IMR-90 (cell line): ENCODE measurements at regions not wholly inside any gene's neighbourhood (a gene's known extent, or its start where the extent isn't known, plus 50 kb on each side); places are given as distances from the start of the nearest gene placed in this dataset.

Experiments used
- ATAC-seq: fragments of 200-7000 bp; cut with Tn5 transposase; 2 replicates; pipeline ENCODE4 v1.9.1; 2020; ENCODE audit warnings: low read depth, mild to moderate bottlenecking, moderate library complexity
- BruUV-seq: library from RNA; stranded (reverse); fragments of 400-500 nt; replicated peaks from 2 replicates; lab custom pipeline; 2021; lab: Mats Ljungman, UMichigan
- CTCF ChIA-PET: fragments of 300-600 bp; formaldehyde crosslinking; extraction: SDS; loops from one replicate; lab custom pipeline; 2021; ENCODE audit warnings: antibody characterized with exemption; lab: Yijun Ruan, JAX
- POLR2A ChIA-PET: fragments of 300-600 bp; sonication (Branson Sonifier 250); formaldehyde crosslinking; loops from one replicate; lab custom pipeline; 2022; ENCODE audit warnings: antibody characterized with exemption; ENCODE audit not compliant: unreplicated experiment; lab: Charles Lee
- DNase-seq: peaks from one replicate; pipeline ENCODE4 v3.0.0; 2013
- H2AFZ ChIP-seq: replicated peaks from 2 replicates; pipeline ENCODE3; 2013; ENCODE audit warnings: low read length, mild to moderate bottlenecking; ENCODE audit not compliant: poor library complexity
- H2AK5ac ChIP-seq: 2 replicates; pipeline ENCODE4 v1.6.1; 2013; ENCODE audit warnings: low read depth, low read length, inconsistent platforms
- H2AK9ac ChIP-seq: replicated peaks from 2 replicates; pipeline ENCODE3; 2013; ENCODE audit warnings: mild to moderate bottlenecking, low read depth, low read length, moderate library complexity; ENCODE audit not compliant: poor library complexity
- H2BK120ac ChIP-seq: 2 replicates; pipeline ENCODE4 v1.6.1; 2013; ENCODE audit warnings: low read depth, low read length, inconsistent platforms
- H2BK15ac ChIP-seq: 3 replicates; pipeline ENCODE4 v1.6.1; 2013; ENCODE audit warnings: low read depth, low read length, inconsistent platforms
- H2BK20ac ChIP-seq: 2 replicates; pipeline ENCODE4 v1.6.1; 2013; ENCODE audit warnings: low read depth, mild to moderate bottlenecking, inconsistent platforms, low read length, moderate library complexity
- H2BK5ac ChIP-seq: 2 replicates; pipeline ENCODE4 v1.6.1; 2013; ENCODE audit warnings: mild to moderate bottlenecking, low read depth, low read length, inconsistent platforms; ENCODE audit not compliant: poor library complexity, severe bottlenecking
- H3K14ac ChIP-seq: replicated peaks from 2 replicates; pipeline ENCODE4 v1.6.1; 2013; ENCODE audit warnings: low read depth, low read length, inconsistent platforms
- H3K18ac ChIP-seq: 2 replicates; pipeline ENCODE4 v1.6.1; 2013; ENCODE audit warnings: low read depth, low read length, control low read depth
- H3K23ac ChIP-seq: 2 replicates; pipeline ENCODE4 v1.6.1; 2013; ENCODE audit warnings: low read depth, low read length, inconsistent platforms
- H3K27ac ChIP-seq: 2 replicates; pipeline ENCODE4 v1.5.1; 2013; ENCODE audit warnings: mild to moderate bottlenecking, control low read depth, low read length; ENCODE audit not compliant: insufficient read depth
- H3K27me3 ChIP-seq: 2 replicates; pipeline ENCODE4 v1.6.1; 2013; ENCODE audit warnings: low read length; ENCODE audit not compliant: control insufficient read depth, insufficient read depth
- H3K36me3 ChIP-seq: 2 replicates; pipeline ENCODE4 v1.6.1; 2013; ENCODE audit warnings: low read length, mixed read lengths; ENCODE audit not compliant: control insufficient read depth, insufficient read depth
- H3K4ac ChIP-seq: 2 replicates; pipeline ENCODE4 v1.6.1; 2013; ENCODE audit warnings: low read depth, low read length, inconsistent platforms
- H3K4me1 ChIP-seq: 2 replicates; pipeline ENCODE4 v1.6.1; 2013; ENCODE audit warnings: low read length, mixed read lengths; ENCODE audit not compliant: control insufficient read depth, insufficient read depth
- H3K4me2 ChIP-seq: 2 replicates; pipeline ENCODE4 v1.6.1; 2013; ENCODE audit warnings: low read depth, mild to moderate bottlenecking, control low read depth, low read length, moderate library complexity
- H3K4me3 ChIP-seq: 2 replicates; pipeline ENCODE4 v1.5.1; 2013; ENCODE audit warnings: low read depth, mild to moderate bottlenecking, control low read depth, low read length, moderate library complexity; ENCODE audit not compliant: insufficient read depth
- H3K56ac ChIP-seq: 2 replicates; pipeline ENCODE4 v1.6.1; 2013; ENCODE audit warnings: low read length, inconsistent platforms; ENCODE audit not compliant: insufficient read depth; ENCODE audit errors: extremely low read depth
- H3K79me1 ChIP-seq, 2 experiments: 2 replicates each; pipeline ENCODE4 v1.6.1; 2013; ENCODE audit warnings: low read length in 2 of 2, inconsistent platforms in 1 of 2, low read depth in 1 of 2
- H3K9ac ChIP-seq: 2 replicates; pipeline ENCODE4 v1.6.1; 2013; ENCODE audit warnings: low read depth, low read length, control low read depth
- H3K9me1 ChIP-seq: 2 replicates; pipeline ENCODE4 v1.6.1; 2013; ENCODE audit warnings: low read length, inconsistent platforms; ENCODE audit not compliant: insufficient read depth
- H3K9me3 ChIP-seq: 2 replicates; pipeline ENCODE4 v1.6.1; 2013; ENCODE audit warnings: low read length; ENCODE audit not compliant: control insufficient read depth, insufficient read depth
- H4K20me1 ChIP-seq: 2 replicates; pipeline ENCODE4 v1.6.1; 2013; ENCODE audit warnings: low read length, inconsistent platforms; ENCODE audit not compliant: insufficient read depth
- H4K5ac ChIP-seq: 2 replicates; pipeline ENCODE4 v1.6.1; 2013; ENCODE audit warnings: mild to moderate bottlenecking, low read depth, low read length, control low read depth
- H4K8ac ChIP-seq, 2 experiments: 2 replicates each; pipeline ENCODE4 v1.6.1; 2013; ENCODE audit warnings: low read depth in 2 of 2, low read length in 2 of 2, control low read depth in 1 of 2, inconsistent platforms in 1 of 2
- H4K91ac ChIP-seq: 2 replicates; pipeline ENCODE4 v1.6.1; 2013; ENCODE audit warnings: low read depth, low read length, inconsistent platforms; ENCODE audit not compliant: insufficient read depth
- SMC3 ChIP-seq: fragments of 150-350 bp; IDR thresholded peaks from 2 replicates; pipeline ENCODE4 v1.6.1; 2016; ENCODE audit warnings: low read depth, mild to moderate bottlenecking, antibody characterized with exemption, low read length, moderate library complexity
- WGBS, 2 experiments: methylation state at CpG; one replicate each; pipeline versions ENCODE4 v1.1.5 to v1.1.7; 2013; ENCODE audit warnings: missing lambda C conversion rate in 2 of 2; ENCODE audit not compliant: insufficient read length in 1 of 2; ENCODE audit errors: extremely low coverage in 2 of 2; 5-methylcytosine and 5-hydroxymethylcytosine counted together
- dilution Hi-C: fragments of 300-500 bp; cut with HindIII; formaldehyde crosslinking; loops from one replicate; pipeline ENCODE4 v1.14.3; 2018; ENCODE audit warnings: low sequenced_read_pairs; ENCODE audit not compliant: unreplicated experiment
- in situ Hi-C: fragments of 300-500 bp; cut with MboI; formaldehyde crosslinking; loops from 3 replicates; pipeline ENCODE4 v1.14.3; 2019; ENCODE audit warnings: low sequenced_read_pairs, inconsistent platforms, mixed read lengths
- intact Hi-C: fragments of 100-400 bp; cut with micrococcal nuclease; formaldehyde crosslinking; loops from 2 replicates; pipeline ENCODE4 v1.10.0; 2022
- TF ChIP-seq, protein P1 (sequence below): fragments of 150-350 bp; IDR thresholded peaks from 2 replicates; pipeline ENCODE4 v1.6.1; 2016; ENCODE audit warnings: low read depth, mild to moderate bottlenecking, low read length, moderate library complexity, borderline replicate concordance

DNA sequence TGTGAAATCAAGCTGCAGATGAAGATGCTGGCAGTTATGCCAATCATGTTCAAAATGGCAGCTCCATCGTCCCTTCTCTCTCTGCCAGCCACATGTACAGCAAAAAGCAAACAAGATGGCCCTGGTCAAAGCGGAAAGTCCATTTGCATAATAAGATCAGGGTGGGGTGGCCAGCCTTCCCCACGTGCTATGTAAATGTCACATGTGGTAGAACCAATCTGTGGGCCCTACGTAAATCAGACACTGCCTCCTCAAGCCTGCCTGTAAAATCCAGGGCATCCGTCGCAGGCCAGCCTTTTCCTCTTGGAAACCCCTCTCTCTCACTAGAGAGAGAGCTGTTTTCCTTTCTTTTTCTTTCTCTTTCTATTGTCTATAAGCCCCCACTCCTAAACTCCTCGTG lies 243.5 kb upstream of the KBTBD8 start:
- H2AK9ac ChIP-seq: no peak overlapping the region
- no peak overlapping the region for H2BK120ac ChIP-seq
- H4K20me1 ChIP-seq: no peaks in the 10 kb centered on the region
- WGBS, 2 experiments: 100% methylated on average over 2 of the region's 7 CpGs; no CpG with 5 or more reads in 1 of the 2 experiments
- H3K79me1 ChIP-seq: no peaks in the 10 kb centered on the region
- peaks cover 2% of the 10 kb centered on the region; the same call in 1 of the 2 replicates for H3K4me1 ChIP-seq
- no peak overlapping the region for H2AFZ ChIP-seq
- H2AK5ac ChIP-seq: no peak overlapping the region
- H2BK15ac ChIP-seq: no peak overlapping the region
- H3K23ac ChIP-seq: no peak overlapping the region
- CTCF ChIA-PET: no interaction called here
- no peak overlapping the region for H3K9ac ChIP-seq
- no peak overlapping the region for H3K18ac ChIP-seq
- POLR2A ChIA-PET: no interaction called here
- H3K56ac ChIP-seq: no peak overlapping the region
- no peak overlapping the region for H3K27ac ChIP-seq
- intact Hi-C loops (no loop called here), dilution Hi-C loops (no loop called here), in situ Hi-C loops (no loop called here)
- H3K27me3 ChIP-seq: no peaks in the 10 kb centered on the region
- ATAC-seq (no peak), DNase-seq (no peak)
- no peak overlapping the region for H3K4me3 ChIP-seq
- no peak overlapping the region for H3K14ac ChIP-seq
- H4K8ac ChIP-seq: no peak overlapping the region
- no TSS peak for BruUV-seq
- TF ChIP-seq SMC3: no peak
- TF ChIP-seq, protein P1, sequence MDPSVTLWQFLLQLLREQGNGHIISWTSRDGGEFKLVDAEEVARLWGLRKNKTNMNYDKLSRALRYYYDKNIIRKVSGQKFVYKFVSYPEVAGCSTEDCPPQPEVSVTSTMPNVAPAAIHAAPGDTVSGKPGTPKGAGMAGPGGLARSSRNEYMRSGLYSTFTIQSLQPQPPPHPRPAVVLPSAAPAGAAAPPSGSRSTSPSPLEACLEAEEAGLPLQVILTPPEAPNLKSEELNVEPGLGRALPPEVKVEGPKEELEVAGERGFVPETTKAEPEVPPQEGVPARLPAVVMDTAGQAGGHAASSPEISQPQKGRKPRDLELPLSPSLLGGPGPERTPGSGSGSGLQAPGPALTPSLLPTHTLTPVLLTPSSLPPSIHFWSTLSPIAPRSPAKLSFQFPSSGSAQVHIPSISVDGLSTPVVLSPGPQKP: no peak
- H3K36me3 ChIP-seq: no peaks in the 10 kb centered on the region
- no peak overlapping the region for H4K5ac ChIP-seq
- no peaks in the 10 kb centered on the region for H3K9me1 ChIP-seq
- H2BK20ac ChIP-seq: no peak overlapping the region
- H3K4me2 ChIP-seq: no peak overlapping the region
- no peak overlapping the region for H3K4ac ChIP-seq
- no peaks in the 10 kb centered on the region for H3K9me3 ChIP-seq
- H4K91ac ChIP-seq: no peak overlapping the region
- no peak overlapping the region for H2BK5ac ChIP-seq
